Neural cell (in vitro differentiated cells): ENCODE measurements at regions not wholly inside any gene's neighbourhood (a gene's known extent, or its start where the extent isn't known, plus 50 kb on each side); places are given as distances from the start of the nearest gene placed in this dataset.

Source experiments
- CTCF ChIP-seq: fragments of 450-650 bp; IDR thresholded peaks from 2 replicates; pipeline ENCODE4 v1.5.1; 2014; ENCODE audit warnings: antibody characterized with exemption, mild to moderate bottlenecking, moderate library complexity; ENCODE audit not compliant: poor library complexity, severe bottlenecking
- REST ChIP-seq: IDR thresholded peaks from 2 replicates; pipeline ENCODE4 v1.6.1; 2012; ENCODE audit warnings: borderline replicate concordance

GRCh38 chrX:95733426-95733825, 951.2 kb upstream of the DIAPH2 start:
- TF ChIP-seq CTCF (no peak), REST (no peak)
